ENCODE measurements at regions not wholly inside any gene's neighbourhood (a gene's known extent, or its start where the extent isn't known, plus 50 kb on each side); places are given as distances from the start of the nearest gene placed in this dataset.

- no peak for TF ChIP-seq CTCF (IDR thresholded peaks at IDR 0.05)
- no peaks in the 10 kb centered on the region for H3K27me3 ChIP-seq (ENCODE audit: low read depth)
- DNase-seq (no peak), ATAC-seq (no peak)
- no peak overlapping the region for H3K27ac ChIP-seq
- intact Hi-C loops (cut with DNase I) = no loop called here
- H3K9me3 ChIP-seq = peaks cover 8% of the 10 kb centered on the region
- H3K4me3 ChIP-seq = no peak overlapping the region
- no peaks in the 10 kb centered on the region for H3K4me1 ChIP-seq
- H3K36me3 ChIP-seq = no peaks in the 10 kb centered on the region
Measured at GRCh38 chr2:186276909-186277308, 209.2 kb upstream of the ZC3H15 start.

GRCh38 chr2:186281726-186282125 is 204.3 kb upstream of the ZC3H15 start:
- H3K27me3 ChIP-seq (ENCODE audit: low read depth) = no peaks in the 10 kb centered on the region
- intact Hi-C loops (cut with DNase I) = no loop called here
- no peak for TF ChIP-seq CTCF (IDR thresholded peaks at IDR 0.05)

GRCh38 chr2:186294248-186294888 is 191.7 kb upstream of the ZC3H15 start:
- Histone ChIP-seq H3K27ac (no peak overlapping the region), H3K9me3 (no peaks in the 10 kb centered on the region), H3K27me3 (ENCODE audit: low read depth) (no peaks in the 10 kb centered on the region), H3K36me3 (no peaks in the 10 kb centered on the region), H3K4me1 (no peaks in the 10 kb centered on the region), H3K4me3 (no peak overlapping the region)
- no peak for TF ChIP-seq CTCF (IDR thresholded peaks at IDR 0.05)
- intact Hi-C loops (cut with DNase I) = no loop called here
- no peak for ATAC-seq
- no peak for DNase-seq

More at GRCh38 chr2:186281726-186282125, 204.3 kb upstream of the ZC3H15 start:
- DNase-seq = no peak
- peaks cover 5% of the 10 kb centered on the region for H3K9me3 ChIP-seq
- H3K27ac ChIP-seq = no peak overlapping the region
- H3K4me1 ChIP-seq = no peaks in the 10 kb centered on the region
- H3K36me3 ChIP-seq = no peaks in the 10 kb centered on the region
- no peak for ATAC-seq
- H3K4me3 ChIP-seq = no peak overlapping the region

- no peak for ATAC-seq
- no peak for TF ChIP-seq CTCF (IDR thresholded peaks at IDR 0.05)
- Histone ChIP-seq H3K27me3 (ENCODE audit: low read depth) (no peaks in the 10 kb centered on the region), H3K4me1 (no peaks in the 10 kb centered on the region), H3K9me3 (no peaks in the 10 kb centered on the region), H3K27ac (no peak overlapping the region), H3K4me3 (no peak overlapping the region), H3K36me3 (no peaks in the 10 kb centered on the region)
- intact Hi-C loops (cut with DNase I) = no loop called here
- no peak for DNase-seq
Measured at GRCh38 chr2:186299610-186300009, 186.4 kb upstream of the ZC3H15 start.

GRCh38 chr2:186302263-186302662 is 183.8 kb upstream of the ZC3H15 start:
- no peak for ATAC-seq
- H3K9me3 ChIP-seq = no peaks in the 10 kb centered on the region
- no peaks in the 10 kb centered on the region for H3K4me1 ChIP-seq
- H3K27me3 ChIP-seq (ENCODE audit: low read depth) = no peaks in the 10 kb centered on the region
- no peaks in the 10 kb centered on the region for H3K36me3 ChIP-seq
- no peak overlapping the region for H3K27ac ChIP-seq
- no peak for TF ChIP-seq CTCF (IDR thresholded peaks at IDR 0.05)
- no peak overlapping the region for H3K4me3 ChIP-seq
- DNase-seq = no peak
- intact Hi-C loops (cut with DNase I) = no loop called here

All from lower lobe of right lung (tissue), 2 donors.